ELR (cell line): ENCODE measurements at regions not wholly inside any gene's neighbourhood (a gene's known extent, or its start where the extent isn't known, plus 50 kb on each side); places are given as distances from the start of the nearest gene placed in this dataset.

Experiments
- DNase-seq: peaks from one replicate; pipeline ENCODE4 v3.0.0-alpha.2; 2015; ENCODE audit warnings: low read depth

DNA sequence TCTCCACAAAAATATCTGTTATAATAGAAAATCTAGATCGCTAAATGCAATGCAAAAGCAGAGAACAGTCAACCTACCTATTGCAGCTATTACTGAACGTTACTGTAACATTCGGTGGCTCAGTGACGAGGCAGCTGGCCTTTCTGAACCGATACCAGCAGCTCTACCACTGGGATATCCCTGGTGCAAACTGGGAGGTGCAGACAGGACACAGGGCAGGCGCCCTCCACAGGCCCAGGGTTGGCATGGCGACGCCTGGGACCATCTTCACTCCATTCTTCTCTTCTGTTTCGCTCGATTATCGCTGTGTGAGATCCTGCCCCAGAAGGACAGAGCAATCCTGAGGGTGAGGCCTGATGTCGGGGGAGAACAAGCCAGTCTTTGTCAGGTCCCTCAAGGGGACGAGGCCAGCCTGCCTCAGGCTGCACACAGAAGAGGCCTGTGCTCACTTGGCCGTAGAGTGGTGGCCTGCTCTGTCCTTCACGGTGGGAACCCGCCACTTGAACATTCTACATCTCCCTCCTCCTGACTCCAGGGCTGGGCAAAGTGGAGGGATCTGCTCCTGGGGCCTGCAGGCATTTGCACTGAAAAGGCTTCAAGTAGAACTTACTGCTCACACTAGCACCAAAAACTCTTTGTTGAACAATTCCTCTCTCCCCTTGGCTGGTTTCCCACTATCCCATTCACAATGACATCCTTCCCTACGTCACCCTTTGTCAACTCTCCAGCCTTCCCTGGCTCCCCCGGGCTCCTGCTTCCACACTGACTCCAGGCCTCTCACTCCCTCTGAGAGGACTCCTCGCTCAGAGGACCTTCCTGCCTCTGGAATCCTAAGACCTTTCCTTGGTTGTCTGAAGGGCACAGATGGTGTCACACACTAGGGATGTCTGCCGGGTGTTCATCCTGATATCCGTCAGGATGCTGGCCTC is 49.7 kb downstream of the CYRIA start:
- no peak for DNase-seq

DNA sequence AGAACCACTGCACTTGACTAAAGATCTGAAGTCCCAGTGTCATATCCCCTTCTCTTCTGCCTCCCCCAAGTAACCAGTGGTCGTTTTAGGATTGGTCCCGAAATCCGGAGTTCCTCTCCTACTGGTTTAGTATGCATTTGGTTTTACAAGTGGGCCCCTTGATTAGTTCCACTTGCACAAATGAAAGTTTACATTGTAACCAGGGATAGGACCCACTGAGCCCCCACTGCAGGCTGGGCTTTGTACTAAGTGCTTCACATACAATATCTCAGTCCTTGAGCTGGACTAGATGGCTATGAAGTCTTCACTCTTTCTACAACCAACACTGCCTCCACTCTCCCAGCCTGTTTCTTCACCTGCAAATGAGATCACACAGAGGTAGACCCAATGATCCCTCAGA is 50.4 kb downstream of the CYRIA start:
- no peak for DNase-seq

DNA sequence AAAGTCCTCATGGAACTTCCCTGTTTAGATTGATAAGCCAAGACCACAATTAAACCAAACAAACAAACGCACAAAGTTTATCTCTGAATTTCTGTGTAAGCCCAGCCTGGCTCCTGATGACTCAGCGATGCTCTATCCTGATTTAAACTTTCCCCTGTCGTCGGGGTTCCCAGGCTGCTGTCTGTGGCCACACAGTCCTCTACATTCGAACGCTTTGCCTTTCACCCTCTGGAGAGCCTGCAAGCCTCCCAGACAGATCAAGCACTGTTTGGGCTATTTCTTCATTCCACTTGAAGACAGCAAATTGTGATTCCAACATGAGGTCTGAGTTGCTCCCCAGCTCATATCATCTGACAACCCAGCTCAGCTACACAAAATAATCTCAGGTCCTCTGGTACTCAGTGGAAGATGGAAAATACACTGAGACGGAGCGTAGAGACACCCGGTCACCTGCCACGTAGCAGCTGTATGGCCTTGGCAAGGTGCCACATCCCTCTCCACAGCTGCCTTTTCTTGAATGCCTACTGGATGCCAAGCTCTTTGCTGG is 51.2 kb downstream of the CYRIA start:
- no peak for DNase-seq

DNA sequence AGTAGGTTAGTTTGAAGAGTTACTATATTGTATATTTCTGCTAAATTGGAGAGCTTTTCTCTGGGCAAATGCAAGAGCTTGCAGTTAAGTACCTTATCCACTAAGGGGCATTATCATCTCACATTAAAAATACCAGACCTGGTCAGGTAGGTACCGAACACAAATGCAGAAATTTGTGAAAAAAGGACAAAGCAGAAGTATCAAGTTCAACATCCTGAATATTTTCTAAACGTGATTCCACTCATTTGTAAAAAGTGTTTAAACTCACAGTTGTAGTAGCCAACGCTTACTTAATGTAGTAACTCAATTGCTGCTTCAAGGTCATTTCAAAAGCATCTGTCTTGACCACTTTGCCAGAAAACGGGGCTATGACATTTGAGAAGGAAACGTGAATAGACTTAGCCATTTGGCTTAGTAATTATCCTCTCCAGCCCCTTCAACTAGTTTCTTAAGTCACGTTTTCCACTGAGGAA is 52.1 kb downstream of the CYRIA start:
- DNase-seq = peak; percentile 14

DNA sequence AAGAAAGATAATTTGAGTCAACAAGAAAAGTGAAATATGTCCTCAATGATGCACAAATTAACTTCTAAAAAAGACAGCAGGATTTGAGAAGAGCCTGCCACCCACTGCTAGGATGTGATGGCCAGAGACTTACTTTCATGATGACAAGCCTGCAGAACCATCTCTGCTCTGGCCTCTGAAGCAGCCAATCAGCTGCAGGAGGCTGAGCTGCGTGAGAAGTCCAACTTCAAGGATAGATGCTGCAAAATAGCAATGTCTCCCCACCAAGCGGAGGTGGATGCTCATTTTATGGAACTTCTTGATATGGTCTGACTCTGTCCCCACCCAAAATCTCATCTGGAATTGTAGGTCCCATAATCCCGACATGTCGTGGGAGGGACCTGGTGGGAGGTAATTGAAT is 53.1 kb downstream of the CYRIA start:
- DNase-seq = no peak

DNA sequence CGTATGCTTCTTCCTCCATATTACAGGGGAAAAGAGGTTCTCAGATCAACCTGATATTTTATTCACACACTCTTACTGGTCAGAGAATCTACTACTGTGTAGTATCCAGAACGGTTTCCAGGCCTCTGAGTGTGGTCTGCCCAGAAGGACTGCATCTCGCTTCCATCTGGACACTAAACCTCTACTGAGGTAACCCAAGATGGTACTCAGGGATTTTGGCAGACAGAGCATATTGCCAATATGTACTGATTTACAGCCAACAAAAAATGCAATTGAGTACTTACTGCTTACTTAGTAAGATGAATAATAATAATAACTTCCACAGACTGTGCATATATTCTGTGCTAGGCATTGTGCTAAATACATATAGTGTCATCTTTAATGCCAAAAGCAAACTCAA is 55.8 kb downstream of the CYRIA start:
- no peak for DNase-seq

DNA sequence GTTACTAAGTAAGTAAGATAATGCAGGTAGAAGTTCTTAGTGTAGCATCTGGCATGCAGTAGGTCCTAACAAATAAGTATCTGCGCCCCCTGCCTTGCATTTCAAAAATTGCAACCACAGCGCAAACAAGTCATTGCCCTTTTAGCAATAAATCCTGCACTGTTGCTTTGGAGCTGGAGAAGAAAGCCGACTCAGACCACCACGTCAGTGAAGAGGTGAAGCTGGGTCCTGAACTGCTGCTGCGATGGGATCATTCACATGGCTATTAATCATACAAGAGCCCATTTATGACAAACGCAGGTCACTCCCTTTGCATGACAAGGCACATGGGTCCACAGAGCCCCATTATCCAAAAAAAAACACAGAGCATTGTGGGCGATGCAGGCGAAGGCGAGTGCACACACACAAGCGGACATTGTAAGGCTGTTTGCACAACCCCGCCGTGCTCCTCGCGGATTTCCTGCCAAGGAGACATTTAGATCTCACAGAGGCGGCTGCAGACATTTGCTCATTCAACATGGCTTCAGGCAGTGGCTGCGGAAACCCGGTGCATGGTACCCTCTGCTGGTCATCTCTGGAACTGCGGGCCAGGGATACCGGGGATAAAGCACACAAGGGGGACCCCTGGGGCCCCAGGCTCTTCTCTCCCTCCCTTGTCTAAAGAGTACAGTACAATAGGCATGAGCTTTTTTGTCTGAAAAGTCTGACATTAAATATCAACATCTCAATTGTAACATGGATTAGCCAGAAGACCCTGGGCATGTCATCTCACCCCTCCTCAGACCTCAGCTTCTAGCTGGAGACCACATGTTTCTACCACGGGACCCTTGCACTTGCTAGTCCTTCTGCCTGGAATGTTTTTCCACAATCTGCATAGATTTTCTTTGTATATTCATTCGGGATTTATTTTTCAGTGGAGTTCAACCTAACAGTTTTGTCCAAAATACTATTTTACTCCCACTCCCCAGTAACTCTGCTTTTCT is 56.7 kb downstream of the CYRIA start:
- peak; percentile 56 for DNase-seq

DNA sequence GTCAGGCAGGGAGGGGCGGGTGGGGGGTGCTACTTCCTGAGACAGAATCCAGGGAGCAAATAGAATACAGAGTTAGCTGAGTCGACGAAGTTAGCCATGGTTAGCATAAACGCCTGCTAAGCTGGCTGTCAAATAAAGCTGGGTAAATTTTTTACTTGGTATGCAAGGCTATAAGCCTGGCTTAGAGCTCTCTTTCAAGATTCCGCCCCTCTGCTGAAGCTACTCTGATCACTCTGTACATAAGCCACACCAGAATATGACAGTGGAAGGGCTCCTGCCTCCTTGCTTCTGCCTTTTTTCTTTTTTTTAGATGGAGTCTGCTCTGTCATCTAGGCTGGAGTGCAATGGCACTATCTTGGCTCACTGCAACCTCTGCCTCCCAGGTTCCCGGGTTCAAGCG is 58.3 kb downstream of the CYRIA start:
- no peak for DNase-seq

DNA sequence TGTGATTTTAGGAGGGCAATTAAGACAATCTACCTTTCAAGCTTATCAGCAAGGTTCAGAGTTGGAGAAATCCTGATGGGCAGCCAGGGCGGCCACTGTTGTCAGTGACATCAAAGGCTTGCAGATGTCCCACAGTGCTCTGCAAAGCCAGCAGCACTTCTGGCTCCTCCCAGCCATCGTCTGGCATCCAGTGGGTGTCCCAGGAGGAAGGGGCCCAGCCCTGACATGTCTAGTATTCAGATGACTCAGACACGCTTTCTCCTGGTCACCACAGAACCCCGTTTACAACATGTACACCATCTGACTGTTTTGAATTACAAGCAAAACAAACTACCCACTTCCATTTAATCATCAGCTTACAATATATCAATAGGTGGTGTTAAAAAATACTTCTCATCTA is 61.4 kb downstream of the CYRIA start:
- DNase-seq = no peak

DNA sequence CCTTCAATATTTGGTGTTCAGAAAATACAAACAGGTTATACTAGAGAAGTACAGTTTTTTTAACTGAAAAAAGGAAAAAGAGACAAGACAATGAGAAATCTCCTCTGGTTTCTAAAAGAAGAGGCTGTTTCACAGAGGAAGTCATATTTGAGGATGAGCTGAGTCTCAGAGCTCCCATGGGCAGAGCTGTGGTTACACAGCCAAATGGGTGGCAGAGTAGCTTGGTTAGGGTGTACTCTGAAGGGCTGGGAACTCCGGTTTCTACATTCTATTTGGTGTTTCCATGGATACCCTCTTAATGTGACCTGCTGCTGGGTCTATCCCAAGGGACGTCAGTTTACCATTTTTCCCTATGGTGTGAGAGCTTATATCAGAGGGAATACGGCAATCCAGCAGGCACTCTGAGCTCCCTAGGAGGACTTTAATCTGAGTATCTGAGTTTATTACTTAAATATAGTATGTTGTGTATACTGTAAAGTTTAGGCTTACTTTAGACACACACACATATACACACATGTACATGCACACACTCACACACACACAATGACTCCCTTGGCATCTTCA is 74.2 kb downstream of the CYRIA start:
- DNase-seq = no peak

DNA sequence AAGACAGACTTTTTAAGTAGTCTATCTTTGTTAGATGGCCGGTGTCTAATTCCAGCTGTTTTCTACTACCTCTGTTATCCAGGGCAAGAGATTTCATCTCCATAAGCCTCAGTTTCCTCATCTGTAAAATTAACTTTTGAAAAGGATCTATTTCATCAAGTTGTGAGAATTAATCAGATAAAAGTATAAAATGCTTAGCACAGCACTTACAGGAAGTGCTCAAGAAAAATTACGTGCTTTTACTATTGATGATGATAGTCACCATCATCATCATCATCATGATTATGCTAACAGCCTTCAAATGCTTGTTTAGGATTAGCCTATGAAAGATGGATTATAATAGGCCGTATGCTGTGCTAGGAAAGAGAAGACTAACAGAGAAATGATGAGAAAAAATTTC is 76.2 kb downstream of the CYRIA start:
- no peak for DNase-seq

DNA sequence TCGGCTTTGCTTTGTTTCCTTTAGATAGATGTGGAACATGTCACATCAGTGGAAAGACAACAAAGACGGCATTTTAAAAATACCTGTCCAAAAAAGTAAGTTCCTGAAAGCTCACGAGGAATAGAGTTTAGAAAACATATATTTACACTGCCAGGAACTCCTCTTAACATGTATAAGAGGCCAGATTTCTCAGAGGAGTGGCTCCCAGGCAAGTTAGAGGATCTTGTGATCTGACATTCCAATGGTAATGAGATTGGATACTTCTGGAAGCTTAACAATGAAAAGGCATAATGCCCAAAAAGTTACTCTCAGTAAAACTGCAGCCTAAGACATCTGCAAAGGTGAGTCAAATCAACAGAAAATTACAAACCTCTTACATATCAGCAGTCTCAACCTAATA is 77.1 kb downstream of the CYRIA start:
- DNase-seq = no peak

DNA sequence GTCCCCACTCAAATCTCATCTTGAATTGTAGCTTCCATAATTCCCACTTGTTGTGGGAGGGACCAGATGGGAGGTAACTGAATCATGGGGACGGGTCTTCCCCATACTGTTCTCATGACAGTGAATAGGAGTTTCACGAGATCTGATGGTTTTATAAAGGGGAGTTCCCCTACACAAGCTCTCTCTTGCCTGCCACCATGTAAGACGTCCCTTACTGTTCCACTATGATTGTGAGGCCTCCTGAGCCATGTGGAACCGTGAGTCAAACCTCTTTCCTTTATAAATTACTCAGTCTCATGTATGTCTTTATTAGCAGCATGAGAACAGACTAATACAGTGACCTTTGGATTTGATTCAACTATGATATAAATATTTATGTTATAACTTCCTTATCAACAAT is 78.0 kb downstream of the CYRIA start:
- no peak for DNase-seq

DNA sequence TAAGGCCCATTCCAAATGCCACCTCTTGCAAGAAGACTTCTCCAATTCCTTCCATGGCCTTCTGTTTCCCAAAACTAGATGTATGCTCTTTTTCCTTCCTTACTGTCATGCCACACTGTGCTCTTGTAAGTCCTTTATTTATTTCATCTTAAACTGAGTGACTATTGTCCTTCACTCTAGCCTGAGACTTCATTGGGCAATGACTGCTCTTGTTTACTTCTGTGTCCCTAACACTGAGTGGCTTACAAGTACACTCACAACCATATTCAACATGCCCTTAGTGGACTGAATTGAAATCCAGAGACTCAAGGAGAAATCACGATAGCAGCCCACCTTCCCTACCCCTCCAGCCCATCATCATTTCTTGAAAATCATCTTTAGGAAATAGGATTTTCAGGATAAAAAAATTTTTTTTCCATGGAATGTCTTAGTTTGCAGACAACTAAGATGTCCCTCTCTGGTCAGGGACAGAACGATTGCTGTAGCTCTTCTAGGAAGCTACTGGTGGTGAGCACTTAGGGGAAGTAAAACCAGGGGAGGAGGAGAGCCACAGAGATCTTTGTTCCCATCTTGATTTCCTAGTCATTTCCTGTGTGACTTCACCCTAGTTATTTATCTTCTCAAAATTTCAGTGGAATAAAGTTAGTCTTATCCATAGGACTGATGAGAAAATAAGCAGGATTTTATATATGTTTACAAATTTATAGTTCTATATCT is 80.7 kb downstream of the CYRIA start:
- DNase-seq = no peak

DNA sequence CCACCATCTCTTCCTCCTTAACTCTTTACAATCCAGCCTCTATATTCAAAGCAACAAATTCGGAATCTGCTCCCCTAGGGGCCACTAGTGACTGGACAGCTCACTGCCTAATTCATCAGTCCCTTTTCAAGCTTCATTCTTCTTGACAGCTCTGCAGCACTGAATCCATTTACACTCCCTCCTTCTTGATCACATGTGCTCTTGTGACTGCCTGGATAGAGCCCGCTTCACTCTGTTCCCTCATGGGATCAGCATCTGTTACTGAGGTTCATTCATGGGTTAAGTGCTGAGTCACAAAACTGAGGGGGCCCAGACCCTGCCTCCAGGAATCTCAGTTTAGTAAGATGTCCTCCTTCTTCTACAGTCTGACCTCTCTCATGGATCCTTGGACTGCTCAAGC is 81.5 kb downstream of the CYRIA start:
- no peak for DNase-seq

DNA sequence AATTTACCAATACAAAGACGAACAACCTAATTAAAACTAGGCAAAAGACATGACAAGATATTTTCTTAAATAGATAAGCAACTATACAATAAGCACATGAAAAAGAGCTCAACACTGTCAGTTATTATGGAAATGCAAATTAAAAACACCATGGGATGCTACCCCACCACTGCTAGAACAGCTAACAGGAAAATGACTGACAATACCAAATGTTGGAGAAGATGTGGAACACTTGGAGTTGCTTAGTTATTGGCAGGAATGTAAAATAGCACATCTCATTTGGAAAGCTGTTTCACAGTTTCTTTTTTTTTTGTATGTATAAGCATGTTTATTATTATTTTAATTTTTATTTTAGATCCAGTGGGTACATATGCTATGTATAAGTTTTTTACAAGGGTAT is 84.4 kb downstream of the CYRIA start:
- DNase-seq = no peak

DNA sequence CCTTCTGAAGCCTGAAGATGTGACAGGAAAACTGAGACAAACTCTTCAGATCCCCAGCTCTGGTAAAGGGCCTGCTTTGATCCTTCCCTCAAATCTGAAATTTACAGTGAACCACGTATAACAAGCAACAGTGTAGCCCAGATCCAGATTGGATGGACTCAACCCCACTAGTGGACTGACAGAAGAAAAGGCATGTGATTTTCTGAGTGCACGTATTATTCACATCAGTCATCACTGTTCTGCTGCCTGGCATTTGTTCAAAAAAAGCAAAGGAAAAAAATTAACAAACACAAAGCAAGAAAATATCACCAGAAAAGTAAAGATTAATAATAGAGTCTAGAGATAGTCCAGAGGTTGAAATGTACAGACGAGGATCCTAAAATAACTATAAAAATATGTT is 87.6 kb downstream of the CYRIA start:
- no peak for DNase-seq

DNA sequence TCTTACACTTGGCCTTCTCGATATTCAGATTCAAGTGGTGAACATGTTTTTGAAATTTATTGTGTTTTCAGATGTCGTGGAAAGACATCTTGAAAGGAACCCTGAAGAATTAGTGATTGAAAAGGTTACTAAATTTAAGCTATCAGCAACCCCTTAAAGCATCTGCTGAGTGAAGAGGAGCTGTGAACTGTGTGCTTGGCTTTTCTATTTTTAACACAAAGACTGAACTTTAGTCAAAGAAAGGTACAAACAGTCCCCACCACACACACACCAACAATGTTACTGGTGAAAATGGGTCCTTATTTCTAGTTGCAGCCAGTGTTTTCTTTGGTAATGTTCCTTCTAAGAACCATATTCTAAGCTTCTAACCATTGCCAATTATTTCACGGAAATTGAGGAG is 95.1 kb downstream of the CYRIA start:
- DNase-seq = no peak

DNA sequence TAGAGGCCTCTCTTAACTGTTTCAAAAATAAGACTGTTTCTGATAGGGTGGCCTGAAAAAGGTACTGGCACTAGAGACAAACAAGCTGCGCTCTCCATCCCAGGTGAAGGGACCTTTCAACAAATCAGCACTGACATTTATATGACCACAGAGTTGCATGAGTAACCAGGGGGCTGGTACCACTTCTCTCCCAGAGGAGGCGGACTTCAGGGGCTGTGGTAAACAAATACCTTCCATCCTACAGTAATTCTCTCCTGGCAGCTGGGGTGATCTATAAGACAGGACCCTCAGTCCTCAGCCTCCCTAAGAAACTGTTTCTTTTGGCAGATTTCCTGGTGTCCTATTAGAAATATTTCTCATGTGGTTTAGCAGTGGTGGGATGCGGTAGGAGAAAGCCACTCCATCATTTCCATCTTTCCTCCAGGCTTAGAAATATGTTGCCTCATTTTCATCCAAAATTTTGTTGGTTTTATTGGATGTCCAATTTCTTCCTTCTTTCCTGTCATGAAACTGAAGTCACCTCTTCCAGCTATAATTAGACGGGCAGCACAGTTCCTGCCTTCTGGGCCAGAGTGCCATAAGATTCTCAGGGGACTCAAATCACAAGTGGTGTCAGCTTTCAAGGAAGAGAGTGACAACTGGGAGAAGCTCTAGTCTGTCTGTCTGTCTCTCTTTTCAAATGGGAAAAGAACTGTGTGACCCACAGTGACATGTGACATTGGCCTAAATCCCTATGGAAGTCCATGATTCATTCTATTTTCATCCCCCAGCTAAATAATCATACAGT is 96.4 kb downstream of the CYRIA start:
- no peak for DNase-seq

DNA sequence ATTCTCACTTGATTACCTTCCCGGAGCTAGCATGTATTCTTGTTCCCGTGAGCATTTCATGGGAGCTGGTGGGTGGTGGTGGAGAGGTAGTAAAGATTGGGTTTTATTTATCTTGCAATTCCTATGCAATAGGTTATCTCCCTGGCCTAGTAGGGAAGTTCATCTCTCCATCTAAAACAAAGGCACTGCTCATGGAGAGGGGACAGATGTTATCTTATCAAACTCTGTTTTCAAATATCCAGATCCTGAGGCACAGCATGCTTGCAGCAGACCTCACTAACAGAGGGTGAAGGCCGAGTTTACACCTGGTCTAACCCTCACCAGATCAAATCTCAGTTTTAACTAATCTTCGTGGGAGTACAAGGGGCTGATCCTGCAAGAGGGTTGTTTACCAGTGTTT is 98.9 kb downstream of the CYRIA start:
- DNase-seq = no peak

DNA sequence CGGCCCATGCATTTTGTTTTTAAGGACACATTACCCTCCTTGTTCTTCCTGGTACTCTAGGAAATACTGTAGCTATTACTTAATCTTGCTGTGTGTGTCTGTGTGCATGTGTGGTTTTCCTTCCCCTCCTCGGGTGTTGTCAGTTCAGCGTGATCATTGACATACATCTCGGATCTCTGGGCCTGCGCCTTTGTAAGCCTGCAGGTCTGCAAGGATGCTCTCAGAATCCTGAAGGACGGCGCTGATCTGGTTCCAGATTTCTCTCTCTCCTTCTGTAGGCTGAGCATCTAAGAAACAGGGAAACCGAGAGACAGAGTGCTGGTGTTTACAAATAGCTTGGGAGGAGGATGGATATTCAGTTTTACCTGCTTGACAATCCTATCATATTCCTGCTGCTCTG is 100.2 kb downstream of the CYRIA start:
- no peak for DNase-seq
